Neuronal stem cell (in vitro differentiated cells): ENCODE measurements at regions not wholly inside any gene's neighbourhood (a gene's known extent, or its start where the extent isn't known, plus 50 kb on each side); places are given as distances from the start of the nearest gene placed in this dataset.

Experiments used
- DNase-seq: peaks from one replicate; pipeline ENCODE4 v3.0.0-alpha.2; 2013; ENCODE audit warnings: low spot score
- H2AFZ ChIP-seq: one replicate; pipeline ENCODE4 v1.6.1; 2013; ENCODE audit warnings: mild to moderate bottlenecking, low read length, inconsistent platforms
- H2AK5ac ChIP-seq: 2 replicates; pipeline ENCODE4 v1.6.1; 2013; ENCODE audit warnings: low read depth, mild to moderate bottlenecking, inconsistent platforms, low read length, moderate library complexity, mixed read lengths
- H2BK120ac ChIP-seq: 2 replicates; pipeline ENCODE4 v1.6.1; 2013; ENCODE audit warnings: low read depth, mild to moderate bottlenecking, inconsistent platforms, low read length, moderate library complexity, mixed read lengths
- H2BK12ac ChIP-seq: one replicate; pipeline ENCODE4 v1.6.1; 2013; ENCODE audit warnings: low read length, inconsistent platforms
- H2BK15ac ChIP-seq: 2 replicates; pipeline ENCODE4 v1.6.1; 2013; ENCODE audit warnings: mild to moderate bottlenecking, low read length, inconsistent platforms, mixed read lengths
- H2BK5ac ChIP-seq: one replicate; pipeline ENCODE4 v1.6.1; 2013; ENCODE audit warnings: inconsistent platforms, mild to moderate bottlenecking, low read length, moderate library complexity
- H3K14ac ChIP-seq: one replicate; pipeline ENCODE4 v1.6.1; 2013; ENCODE audit warnings: low read length, inconsistent platforms
- H3K18ac ChIP-seq: 2 replicates; pipeline ENCODE4 v1.6.1; 2013; ENCODE audit warnings: low read length, inconsistent platforms
- H3K23ac ChIP-seq: 2 replicates; pipeline ENCODE4 v1.6.1; 2013; ENCODE audit warnings: low read depth, mild to moderate bottlenecking, mixed read lengths, low read length, inconsistent platforms; ENCODE audit not compliant: poor library complexity
- H3K27ac ChIP-seq: replicated peaks from 3 replicates; pipeline ENCODE4 v1.5.1; 2013; ENCODE audit warnings: low read length, inconsistent platforms
- H3K27me3 ChIP-seq, 3 experiments: 2 replicates each; pipeline ENCODE4 v1.6.1; 2013; ENCODE audit warnings: low read length in 3 of 3, mild to moderate bottlenecking in 2 of 3, inconsistent platforms in 1 of 3, low read depth in 1 of 3, mixed read lengths in 1 of 3, moderate library complexity in 1 of 3; ENCODE audit not compliant: control insufficient read depth in 3 of 3, insufficient read depth in 3 of 3
- H3K36me3 ChIP-seq, 2 donors: replicated peaks in 1 of 2; 2 replicates each; pipeline ENCODE4 v1.6.1; 2013; ENCODE audit warnings: low read length in 2 of 2; ENCODE audit not compliant: control insufficient read depth in 2 of 2, insufficient read depth in 2 of 2
- H3K4ac ChIP-seq: 2 replicates; pipeline ENCODE4 v1.6.1; 2013; ENCODE audit warnings: inconsistent platforms, mild to moderate bottlenecking, low read length, moderate library complexity
- H3K4me1 ChIP-seq, 2 donors: 1 replicate in 1 of 2; 2 replicates in 1 of 2; pipeline ENCODE4 v1.6.1; 2013; ENCODE audit warnings: low read length in 2 of 2, low read depth in 1 of 2; ENCODE audit not compliant: control insufficient read depth in 2 of 2, insufficient read depth in 1 of 2
- H3K4me2 ChIP-seq: one replicate; pipeline ENCODE4 v1.6.1; 2013; ENCODE audit warnings: mild to moderate bottlenecking, low read length, inconsistent platforms; ENCODE audit not compliant: insufficient read depth, poor library complexity, severe bottlenecking
- H3K4me3 ChIP-seq, 2 donors: 2 replicates each; pipeline ENCODE4 v1.5.1; 2013; ENCODE audit warnings: low read length in 2 of 2, mild to moderate bottlenecking in 2 of 2, inconsistent platforms in 1 of 2, moderate library complexity in 1 of 2
- H3K79me1 ChIP-seq: one replicate; pipeline ENCODE4 v1.6.1; 2013; ENCODE audit warnings: low read depth, mild to moderate bottlenecking, inconsistent platforms, low read length, moderate library complexity
- H3K9ac ChIP-seq: one replicate; pipeline ENCODE4 v1.6.1; 2013; ENCODE audit warnings: mild to moderate bottlenecking, low read depth, low read length, inconsistent platforms; ENCODE audit not compliant: poor library complexity
- H3K9me3 ChIP-seq, 2 donors: replicated peaks in 1 of 2; 2 replicates each; pipeline versions ENCODE3 to v1.6.1; 2013; ENCODE audit warnings: low read length in 2 of 2, mild to moderate bottlenecking in 2 of 2, inconsistent platforms in 1 of 2, low read depth in 1 of 2, mixed read lengths in 1 of 2, moderate library complexity in 1 of 2; ENCODE audit not compliant: control insufficient read depth in 2 of 2, insufficient read depth in 1 of 2
- H4K8ac ChIP-seq: one replicate; pipeline ENCODE4 v1.6.1; 2013; ENCODE audit warnings: low read depth, mild to moderate bottlenecking, inconsistent platforms, low read length, moderate library complexity
- H4K91ac ChIP-seq: one replicate; pipeline ENCODE4 v1.6.1; 2013; ENCODE audit warnings: low read length, low read depth, mild to moderate bottlenecking, inconsistent platforms; ENCODE audit not compliant: poor library complexity
- WGBS, 2 donors: extraction: QIAGEN DNeasy Blood & Tissue Kit; methylation state at CpG; one replicate each; pipeline ENCODE4 v1.1.7; 2013; ENCODE audit warnings: missing lambda C conversion rate in 2 of 2, mixed read lengths in 1 of 2; ENCODE audit not compliant: insufficient read length in 2 of 2, insufficient replicate concordance in 1 of 2; ENCODE audit errors: extremely low coverage in 2 of 2; 5-methylcytosine and 5-hydroxymethylcytosine counted together

DNA sequence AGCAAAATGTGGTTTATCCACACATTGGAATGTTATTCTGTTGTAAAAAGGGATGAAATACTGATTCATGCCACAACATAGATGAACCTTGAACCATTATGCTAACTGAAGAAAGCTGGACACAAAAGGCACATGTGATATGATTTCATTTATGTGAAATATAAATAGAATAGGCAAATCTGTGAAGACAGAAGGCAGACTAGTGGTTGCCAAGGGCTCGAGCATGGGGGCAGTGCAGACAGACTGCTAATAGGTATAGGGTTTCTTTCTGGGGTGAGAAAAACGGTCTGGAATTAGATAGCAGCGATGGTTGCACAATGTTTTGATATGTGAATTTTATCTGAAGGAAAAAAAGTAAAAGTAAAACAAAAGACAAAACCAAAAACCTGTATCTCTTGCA lies 54.6 kb upstream of the FNDC1 start:
- peaks cover 2% of the 10 kb centered on the region for H3K79me1 ChIP-seq
- H4K8ac ChIP-seq, result no peak overlapping the region
- no peak overlapping the region for H3K9ac ChIP-seq
- no peak overlapping the region for H2BK15ac ChIP-seq
- no peak overlapping the region for H3K27ac ChIP-seq
- no peak overlapping the region for H2BK5ac ChIP-seq
- WGBS, 2 donors, result no CpG with 5 or more reads among the region's 3 CpGs
- H3K27me3 ChIP-seq, result no peaks in the 10 kb centered on the region
- no peak overlapping the region for H3K23ac ChIP-seq
- H2BK12ac ChIP-seq, result no peak overlapping the region
- no peak overlapping the region for H3K14ac ChIP-seq
- no peak overlapping the region for H3K18ac ChIP-seq
- no peak overlapping the region for H2AK5ac ChIP-seq
- H3K9me3 ChIP-seq, result no peaks in the 10 kb centered on the region
- no peak overlapping the region for H2BK120ac ChIP-seq
- H3K4me2 ChIP-seq, result no peak overlapping the region
- H3K4me3 ChIP-seq, result no peak overlapping the region
- H3K4me1 ChIP-seq, result peaks cover 0 to 2% of the 10 kb centered on the region in 2 donors
- H3K4ac ChIP-seq, result no peak overlapping the region
- no peak for DNase-seq
- H2AFZ ChIP-seq, result no peak overlapping the region
- no peaks in the 10 kb centered on the region for H3K36me3 ChIP-seq
- H4K91ac ChIP-seq, result no peak overlapping the region

DNA sequence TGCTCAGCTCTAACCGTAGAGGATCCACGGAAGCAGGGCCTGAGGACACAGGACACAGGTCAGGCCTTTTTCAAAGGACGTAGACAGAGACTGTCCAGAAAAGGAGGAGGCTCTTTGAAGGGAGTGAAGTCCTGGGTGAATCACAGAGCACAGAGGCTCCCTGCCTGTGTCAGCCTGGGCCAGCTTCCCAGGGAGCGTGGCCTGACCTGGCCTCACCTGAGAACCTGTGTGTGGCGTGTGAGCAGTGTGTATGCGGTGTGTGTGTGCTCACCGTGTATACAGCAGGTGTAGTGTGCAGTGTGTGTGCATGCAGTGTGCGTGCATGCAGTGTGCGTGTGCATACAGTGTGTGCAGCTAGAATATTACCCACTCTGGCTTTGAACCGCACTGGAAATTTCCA lies 56.0 kb upstream of the FNDC1 start:
- Histone ChIP-seq H3K9ac (peak overlapping the region; percentile 79), H2BK15ac (no peak overlapping the region), H4K91ac (no peak overlapping the region), H3K4me3 (peak overlapping the region in 1 of 2 donors; percentile 57), H2BK12ac (no peak overlapping the region), H3K9me3 (no peaks in the 10 kb centered on the region), H3K4me2 (no peak overlapping the region), H3K23ac (peak overlapping the region; percentile 77), H2AK5ac (no peak overlapping the region), H3K27ac (no peak overlapping the region), H3K36me3 (no peaks in the 10 kb centered on the region), H3K18ac (peak overlapping the region; percentile 82), H2BK120ac (no peak overlapping the region), H2BK5ac (no peak overlapping the region), H3K4me1 (peaks cover 0 to 2% of the 10 kb centered on the region in 2 donors), H3K4ac (peak overlapping the region; percentile 80), H3K79me1 (peaks cover 2% of the 10 kb centered on the region), H3K14ac (peak overlapping the region; percentile 58), H2AFZ (no peak overlapping the region), H4K8ac (peak overlapping the region; percentile 27), H3K27me3 (no peaks in the 10 kb centered on the region)
- WGBS, 2 donors, result no CpG with 5 or more reads among the region's 10 CpGs
- DNase-seq, result no peak

DNA sequence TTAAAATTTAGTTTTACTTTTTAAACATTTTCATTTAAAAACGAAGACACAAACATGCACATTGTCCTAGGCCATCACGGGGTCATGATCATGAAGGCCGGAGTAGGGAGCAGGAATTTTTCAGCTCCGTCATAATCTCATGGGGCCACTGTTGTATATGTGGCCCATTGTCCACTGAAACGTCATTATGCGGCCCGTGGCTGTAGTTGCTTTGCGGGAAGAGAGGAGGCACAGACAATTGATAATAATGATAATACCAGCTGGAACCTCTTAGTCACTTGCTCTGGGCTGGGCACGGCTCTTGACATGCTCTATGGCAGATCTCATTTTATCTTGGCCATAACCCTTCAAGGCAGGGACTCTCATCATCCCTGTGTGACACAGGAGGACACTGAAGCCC lies 56.5 kb upstream of the FNDC1 start:
- peaks cover 0 to 2% of the 10 kb centered on the region in 2 donors for H3K4me1 ChIP-seq
- H3K4ac ChIP-seq, result no peak overlapping the region
- H2BK12ac ChIP-seq, result no peak overlapping the region
- no peaks in the 10 kb centered on the region for H3K9me3 ChIP-seq
- H3K27me3 ChIP-seq, result no peaks in the 10 kb centered on the region
- no peak overlapping the region for H3K4me2 ChIP-seq
- no peak overlapping the region for H3K23ac ChIP-seq
- no peak overlapping the region for H2BK120ac ChIP-seq
- no peak overlapping the region for H2BK15ac ChIP-seq
- H2AFZ ChIP-seq, result no peak overlapping the region
- H2BK5ac ChIP-seq, result no peak overlapping the region
- DNase-seq, result no peak
- H3K9ac ChIP-seq, result no peak overlapping the region
- H3K4me3 ChIP-seq, result no peak overlapping the region
- H2AK5ac ChIP-seq, result no peak overlapping the region
- no peak overlapping the region for H4K8ac ChIP-seq
- H3K14ac ChIP-seq, result no peak overlapping the region
- no peak overlapping the region for H4K91ac ChIP-seq
- no peak overlapping the region for H3K18ac ChIP-seq
- peaks cover 2% of the 10 kb centered on the region for H3K79me1 ChIP-seq
- H3K36me3 ChIP-seq, result no peaks in the 10 kb centered on the region
- no CpG with 5 or more reads among the region's 9 CpGs for WGBS, 2 donors
- H3K27ac ChIP-seq, result no peak overlapping the region

DNA sequence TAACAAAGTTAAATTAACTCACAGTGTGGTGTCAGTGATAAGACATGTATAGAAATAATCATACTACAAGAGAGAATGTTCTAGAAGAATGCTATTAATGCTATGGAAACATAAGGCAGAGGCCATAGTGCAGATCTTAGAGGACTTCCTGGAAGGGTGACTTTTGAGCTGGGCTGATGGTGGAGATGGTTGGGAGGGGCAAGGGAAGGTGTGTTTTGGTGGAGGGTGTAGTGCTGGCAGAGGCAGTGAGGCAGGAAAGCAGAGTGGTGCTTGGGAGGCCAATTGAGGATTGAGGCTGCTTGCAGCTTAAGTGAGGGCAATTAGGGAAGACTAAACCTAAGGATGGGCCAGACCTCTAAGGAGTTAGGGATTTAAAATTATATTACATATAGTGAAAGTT lies 58.5 kb upstream of the FNDC1 start:
- H2BK15ac ChIP-seq, result no peak overlapping the region
- no peak overlapping the region for H3K4ac ChIP-seq
- no peak overlapping the region for H3K4me3 ChIP-seq
- no peak overlapping the region for H3K18ac ChIP-seq
- no peaks in the 10 kb centered on the region for H3K27me3 ChIP-seq
- H2AK5ac ChIP-seq, result no peak overlapping the region
- H4K8ac ChIP-seq, result no peak overlapping the region
- H2BK120ac ChIP-seq, result no peak overlapping the region
- no peak overlapping the region for H3K27ac ChIP-seq
- H2BK5ac ChIP-seq, result no peak overlapping the region
- H2BK12ac ChIP-seq, result no peak overlapping the region
- no peak overlapping the region for H4K91ac ChIP-seq
- no peak overlapping the region for H3K14ac ChIP-seq
- no peak overlapping the region for H2AFZ ChIP-seq
- H3K36me3 ChIP-seq, result no peaks in the 10 kb centered on the region
- DNase-seq, result no peak
- H3K4me1 ChIP-seq, result peaks cover 0 to 4% of the 10 kb centered on the region in 2 donors
- no peak overlapping the region for H3K23ac ChIP-seq
- peaks cover 2% of the 10 kb centered on the region for H3K79me1 ChIP-seq
- H3K9ac ChIP-seq, result no peak overlapping the region
- no peaks in the 10 kb centered on the region for H3K9me3 ChIP-seq
- no peak overlapping the region for H3K4me2 ChIP-seq
